OCI-LY1 (cell line): ENCODE measurements at regions not wholly inside any gene's neighbourhood (a gene's known extent, or its start where the extent isn't known, plus 50 kb on each side); places are given as distances from the start of the nearest gene placed in this dataset.

Source experiments
- H2AFZ ChIP-seq: fragments of 200-600 bp; sonication (generic), shearing (Covaris generic); 2 replicates; pipeline ENCODE4 v1.6.0; 2014; ENCODE audit warnings: antibody characterized with exemption, mild to moderate bottlenecking, low read length
- H3F3A ChIP-seq: fragments of 200-600 bp; sonication (generic), shearing (Covaris generic); 2 replicates; pipeline ENCODE4 v1.6.0; 2014; ENCODE audit warnings: mild to moderate bottlenecking, antibody characterized with exemption, low read length, moderate library complexity; ENCODE audit not compliant: insufficient read depth
- H3K27ac ChIP-seq: fragments of 200-600 bp; sonication (generic); 2 replicates; pipeline ENCODE4 v1.5.1; 2014; ENCODE audit warnings: low read length, mixed run types, mild to moderate bottlenecking, low read depth; ENCODE audit not compliant: poor library complexity, severe bottlenecking
- H3K27me3 ChIP-seq: fragments of 200-600 bp; sonication (generic); 2 replicates; pipeline ENCODE4 v1.6.0; 2014; ENCODE audit warnings: antibody characterized with exemption, mild to moderate bottlenecking, low read length, moderate library complexity; ENCODE audit not compliant: insufficient read depth
- H3K36me3 ChIP-seq: fragments of 200-600 bp; sonication (generic); 2 replicates; pipeline ENCODE4 v1.6.1; 2014; ENCODE audit warnings: mild to moderate bottlenecking, antibody characterized with exemption, low read length, moderate library complexity, mixed read lengths; ENCODE audit not compliant: insufficient read depth
- H3K4me1 ChIP-seq: fragments of 200-600 bp; sonication (generic); 2 replicates; pipeline ENCODE4 v1.5.1; 2014; ENCODE audit warnings: mild to moderate bottlenecking, low read length, moderate library complexity; ENCODE audit not compliant: insufficient read depth, severe bottlenecking
- H3K4me2 ChIP-seq: fragments of 200-600 bp; sonication (generic), shearing (Covaris generic); 2 replicates; pipeline ENCODE4 v1.6.1; 2014; ENCODE audit warnings: low read length
- H3K4me3 ChIP-seq: fragments of 200-600 bp; sonication (generic); 2 replicates; pipeline ENCODE4 v1.5.1; 2014; ENCODE audit warnings: low read length, low read depth, mild to moderate bottlenecking, mixed read lengths; ENCODE audit not compliant: poor library complexity, severe bottlenecking
- H3K79me2 ChIP-seq: fragments of 200-600 bp; shearing (Covaris generic); 2 replicates; pipeline ENCODE4 v1.6.1; 2016; ENCODE audit warnings: mixed run types, low read length, mixed read lengths; ENCODE audit not compliant: insufficient read depth
- H3K9ac ChIP-seq: fragments of 200-600 bp; sonication (generic), shearing (Covaris generic); 2 replicates; pipeline ENCODE4 v1.6.1; 2014; ENCODE audit warnings: mild to moderate bottlenecking, low read length, mixed read lengths
- H3K9me2 ChIP-seq: fragments of 200-600 bp; sonication (generic), shearing (Covaris generic); 2 replicates; pipeline ENCODE4 v1.6.1; 2014; ENCODE audit warnings: low read depth, mild to moderate bottlenecking, low read length, mixed read lengths
- H3K9me3 ChIP-seq: fragments of 200-600 bp; shearing (Covaris generic); 2 replicates; pipeline ENCODE4 v1.6.1; 2014; ENCODE audit warnings: low read length, mixed read lengths
- H4K20me1 ChIP-seq: fragments of 200-600 bp; sonication (generic), shearing (Covaris generic); 2 replicates; pipeline ENCODE4 v1.6.0; 2016; ENCODE audit warnings: mild to moderate bottlenecking, low read length; ENCODE audit not compliant: insufficient read depth
- CTCF ChIP-seq: fragments of 200-600 bp; sonication (generic), shearing (Covaris generic); IDR thresholded peaks from 2 replicates; pipeline ENCODE4 v1.5.1; 2017; ENCODE audit warnings: mild to moderate bottlenecking, antibody characterized with exemption, low read length, moderate library complexity, mixed read lengths
- EZH2 ChIP-seq: fragments of 200-600 bp; sonication (generic), shearing (Covaris generic); IDR thresholded peaks from 2 replicates; pipeline ENCODE4 v1.8.0; 2017; ENCODE audit warnings: borderline replicate concordance, mixed run types, mild to moderate bottlenecking, antibody characterized with exemption, low read length, moderate library complexity, mixed read lengths

- Histone ChIP-seq H4K20me1 (no peaks in the 10 kb centered on the region), H3K27ac (no peak overlapping the region), H3K9me2 (no peaks in the 10 kb centered on the region), H3K4me3 (no peak overlapping the region), H3K36me3 (no peaks in the 10 kb centered on the region), H3K4me1 (no peaks in the 10 kb centered on the region), H3K9ac (no peak overlapping the region), H3K9me3 (no peaks in the 10 kb centered on the region), H3K79me2 (no peaks in the 10 kb centered on the region), H3K4me2 (no peak overlapping the region), H2AFZ (no peak overlapping the region), H3K27me3 (no peaks in the 10 kb centered on the region), H3F3A (no peaks in the 10 kb centered on the region)
- no peak for TF ChIP-seq CTCF
- no peak for TF ChIP-seq EZH2
Measured at GRCh38 chr11:122436188-122436555, 219.3 kb upstream of the UBASH3B start.

- H3K4me2 ChIP-seq: no peak overlapping the region
- H3K4me3 ChIP-seq: no peak overlapping the region
- no peaks in the 10 kb centered on the region for H3F3A ChIP-seq
- H3K36me3 ChIP-seq: no peaks in the 10 kb centered on the region
- TF ChIP-seq EZH2 (no peak), CTCF (no peak)
- no peak overlapping the region for H3K9ac ChIP-seq
- no peaks in the 10 kb centered on the region for H3K9me2 ChIP-seq
- no peaks in the 10 kb centered on the region for H3K27me3 ChIP-seq
- no peak overlapping the region for H2AFZ ChIP-seq
- H3K27ac ChIP-seq: no peak overlapping the region
- no peaks in the 10 kb centered on the region for H3K79me2 ChIP-seq
- no peaks in the 10 kb centered on the region for H3K9me3 ChIP-seq
- no peaks in the 10 kb centered on the region for H3K4me1 ChIP-seq
- H4K20me1 ChIP-seq: no peaks in the 10 kb centered on the region
Measured at GRCh38 chr11:122435540-122436187, 219.9 kb upstream of the UBASH3B start.

GRCh38 chr11:122434786-122435185 lies 220.7 kb upstream of the UBASH3B start:
- no peaks in the 10 kb centered on the region for H3K36me3 ChIP-seq
- no peaks in the 10 kb centered on the region for H3F3A ChIP-seq
- H3K27me3 ChIP-seq: no peaks in the 10 kb centered on the region
- no peaks in the 10 kb centered on the region for H3K9me2 ChIP-seq
- H3K9me3 ChIP-seq: no peaks in the 10 kb centered on the region
- H3K4me1 ChIP-seq: no peaks in the 10 kb centered on the region
- TF ChIP-seq EZH2 (no peak), CTCF (no peak)
- H3K27ac ChIP-seq: no peak overlapping the region
- no peak overlapping the region for H3K4me2 ChIP-seq
- H3K9ac ChIP-seq: no peak overlapping the region
- H3K79me2 ChIP-seq: no peaks in the 10 kb centered on the region
- H2AFZ ChIP-seq: no peak overlapping the region
- H3K4me3 ChIP-seq: no peak overlapping the region
- no peaks in the 10 kb centered on the region for H4K20me1 ChIP-seq
